ENCODE measurements at regions not wholly inside any gene's neighbourhood (a gene's known extent, or its start where the extent isn't known, plus 50 kb on each side); places are given as distances from the start of the nearest gene placed in this dataset.

DNA sequence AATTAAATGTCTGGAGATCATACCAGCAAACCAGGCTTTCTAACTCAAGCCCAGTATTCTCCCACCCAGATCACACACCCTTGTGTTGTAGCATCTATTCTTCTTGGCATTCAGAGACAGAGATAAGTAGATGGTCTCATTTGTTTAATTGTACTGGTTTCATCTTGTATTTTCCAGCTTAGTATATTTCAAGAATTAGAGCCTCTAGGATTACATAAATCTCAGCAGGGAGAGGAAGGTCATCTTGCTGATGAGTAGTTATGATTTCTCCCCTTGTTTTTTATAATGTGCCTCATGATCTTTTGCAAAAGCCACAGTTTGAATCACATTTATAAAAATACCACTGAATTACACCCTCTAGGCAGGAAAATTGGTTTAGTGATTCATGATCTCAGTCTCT, 106.6 kb upstream of the NRSN1 start:
- TF ChIP-seq CTCF (IDR thresholded peaks at IDR 0.05) (no peak), POLR2A (IDR thresholded peaks at IDR 0.05) (no peak), EP300 (IDR thresholded peaks at IDR 0.05; ENCODE audit: low read depth) (no peak)

All from transverse colon (tissue), 3 donors.